HEK293 (cell line): ENCODE measurements at regions not wholly inside any gene's neighbourhood (a gene's known extent, or its start where the extent isn't known, plus 50 kb on each side); places are given as distances from the start of the nearest gene placed in this dataset.

ENCODE experiments used
- CTCF ChIA-PET: fragments of 350-600 bp; formaldehyde crosslinking; extraction: SDS; loops from one replicate; lab custom pipeline; 2021; ENCODE audit warnings: antibody characterized with exemption; lab: Yijun Ruan, JAX
- POLR2A ChIA-PET: fragments of 300-600 bp; formaldehyde crosslinking; extraction: SDS; loops from one replicate; lab custom pipeline; 2020; ENCODE audit warnings: antibody characterized with exemption, inconsistent platforms; lab: Yijun Ruan, JAX
- H3K27ac ChIP-seq: fragments of 200-500 bp; sonication (Bioruptor generic); 2 replicates; pipeline ENCODE4 v1.5.1; 2014; ENCODE audit warnings: low read depth, low read length, control low read depth, inconsistent platforms; ENCODE audit errors: extremely low read depth
- H3K36me3 ChIP-seq, 2 experiments: fragments of 200-500 bp in 1 of 2; sonication (Bioruptor generic) in 1 of 2; 1 replicate in 1 of 2; 2 replicates in 1 of 2; pipeline ENCODE4 v1.5.1; 2014 to 2017; ENCODE audit warnings: inconsistent platforms in 2 of 2, low read length in 2 of 2; ENCODE audit not compliant: control insufficient read depth in 2 of 2, insufficient read depth in 1 of 2
- H3K4me1 ChIP-seq: fragments of 200-500 bp; sonication (Bioruptor generic); 2 replicates; pipeline ENCODE4 v1.5.1; 2014; ENCODE audit warnings: mild to moderate bottlenecking, low read length, inconsistent platforms; ENCODE audit not compliant: control insufficient read depth, insufficient read depth
- H3K4me3 ChIP-seq: 2 replicates; pipeline ENCODE4 v1.5.1; 2011; ENCODE audit warnings: low read depth, mild to moderate bottlenecking, control low read depth, low read length, moderate library complexity
- H3K9me3 ChIP-seq: fragments of 200-500 bp; sonication (Bioruptor generic); 2 replicates; pipeline ENCODE4 v1.5.1; 2014; ENCODE audit warnings: low read depth, low read length, inconsistent platforms; ENCODE audit not compliant: control insufficient read depth, insufficient read depth
- GFI1B ChIP-seq: fragments of 450-650 bp; formaldehyde crosslinking; IDR thresholded peaks from 2 replicates; pipeline ENCODE4 v1.5.1; 2016; ENCODE audit warnings: missing biosample characterization, missing genetic modification characterization
- HOXC10 ChIP-seq: sonication (generic); formaldehyde crosslinking; IDR thresholded peaks from 2 replicates; pipeline ENCODE4 v1.8.1; 2023; ENCODE audit warnings: mild to moderate bottlenecking, missing genetic modification reagents
- MZF1 ChIP-seq: fragments of 450-650 bp; formaldehyde crosslinking; IDR thresholded peaks from 2 replicates; pipeline ENCODE4 v1.5.1; 2017; ENCODE audit warnings: missing biosample characterization, missing genetic modification characterization, borderline replicate concordance
- OSR2 ChIP-seq: fragments of 450-650 bp; formaldehyde crosslinking; IDR thresholded peaks from 2 replicates; pipeline ENCODE4 v1.5.1; 2016; ENCODE audit warnings: missing biosample characterization, missing genetic modification characterization
- OVOL3 ChIP-seq: fragments of 450-650 bp; formaldehyde crosslinking; IDR thresholded peaks from 2 replicates; pipeline ENCODE4 v1.5.1; 2016; ENCODE audit warnings: missing biosample characterization, missing genetic modification characterization
- SALL2 ChIP-seq: fragments of 450-650 bp; formaldehyde crosslinking; IDR thresholded peaks from 2 replicates; pipeline ENCODE4 v1.5.0; 2017; ENCODE audit warnings: missing biosample characterization, mild to moderate bottlenecking, missing genetic modification characterization, borderline replicate concordance
- ZFP37 ChIP-seq: fragments of 450-650 bp; formaldehyde crosslinking; IDR thresholded peaks from 2 replicates; pipeline ENCODE4 v1.5.1; 2016; ENCODE audit warnings: missing biosample characterization, missing genetic modification characterization
- ZNF121 ChIP-seq: fragments of 450-650 bp; formaldehyde crosslinking; IDR thresholded peaks from 2 replicates; pipeline ENCODE4 v1.5.1; 2016; ENCODE audit warnings: missing biosample characterization, missing genetic modification characterization
- ZNF133 ChIP-seq: fragments of 450-650 bp; formaldehyde crosslinking; IDR thresholded peaks from 2 replicates; pipeline ENCODE4 v1.5.1; 2016; ENCODE audit warnings: missing biosample characterization, missing genetic modification characterization
- ZNF146 ChIP-seq: fragments of 450-650 bp; formaldehyde crosslinking; IDR thresholded peaks from 2 replicates; pipeline ENCODE4 v1.5.1; 2016; ENCODE audit warnings: missing biosample characterization, missing genetic modification characterization
- ZNF19 ChIP-seq: fragments of 450-650 bp; formaldehyde crosslinking; IDR thresholded peaks from 2 replicates; pipeline ENCODE4; 2016; ENCODE audit warnings: missing biosample characterization, missing genetic modification characterization, low read depth
- ZNF24 ChIP-seq: fragments of 450-650 bp; formaldehyde crosslinking; IDR thresholded peaks from 2 replicates; pipeline ENCODE4 v1.5.1; 2016; ENCODE audit warnings: missing biosample characterization, missing genetic modification characterization
- ZNF248 ChIP-seq: fragments of 450-650 bp; formaldehyde crosslinking; IDR thresholded peaks from 2 replicates; pipeline ENCODE4 v1.5.1; 2017; ENCODE audit warnings: missing biosample characterization, missing genetic modification characterization
- ZNF266 ChIP-seq: fragments of 450-650 bp; formaldehyde crosslinking; IDR thresholded peaks from 2 replicates; pipeline ENCODE4 v1.5.1; 2016; ENCODE audit warnings: missing biosample characterization, missing genetic modification characterization, low read depth
- ZNF558 ChIP-seq: fragments of 450-650 bp; formaldehyde crosslinking; IDR thresholded peaks from 2 replicates; pipeline ENCODE4 v1.5.1; 2016; ENCODE audit warnings: missing biosample characterization, missing genetic modification characterization
- ZNF629 ChIP-seq: fragments of 450-650 bp; formaldehyde crosslinking; IDR thresholded peaks from 2 replicates; pipeline ENCODE4 v1.5.1; 2017; ENCODE audit warnings: missing biosample characterization, missing genetic modification characterization
- ZNF791 ChIP-seq: fragments of 450-650 bp; formaldehyde crosslinking; IDR thresholded peaks from 2 replicates; pipeline ENCODE4 v1.5.1; 2016; ENCODE audit warnings: missing biosample characterization, missing genetic modification characterization
- ZNF830 ChIP-seq: fragments of 450-650 bp; IDR thresholded peaks from 2 replicates; pipeline ENCODE4 v1.5.0; 2018; ENCODE audit warnings: missing biosample characterization, missing genetic modification characterization, low read depth, mild to moderate bottlenecking, moderate library complexity
- TF ChIP-seq, protein P1 (sequence below): sonication (generic); formaldehyde crosslinking; IDR thresholded peaks from 2 replicates; pipeline ENCODE4 v1.8.1; 2022; ENCODE audit warnings: mild to moderate bottlenecking, moderate library complexity, missing genetic modification reagents
- TF ChIP-seq, protein P2 (sequence below): fragments of 450-650 bp; formaldehyde crosslinking; IDR thresholded peaks from 2 replicates; pipeline ENCODE4 v1.5.1; 2016; ENCODE audit warnings: missing biosample characterization, missing genetic modification characterization
- TF ChIP-seq, protein P3 (sequence below): fragments of 450-650 bp; formaldehyde crosslinking; IDR thresholded peaks from 2 replicates; pipeline ENCODE4 v1.5.1; 2016; ENCODE audit warnings: missing biosample characterization, missing genetic modification characterization
- TF ChIP-seq, protein P4 (sequence below): fragments of 450-650 bp; formaldehyde crosslinking; optimal IDR thresholded peaks from 2 replicates; pipeline ENCODE3; 2016; ENCODE audit warnings: missing biosample characterization, mild to moderate bottlenecking, missing genetic modification characterization
- TF ChIP-seq, protein P5 (sequence below): fragments of 450-650 bp; formaldehyde crosslinking; IDR thresholded peaks from 2 replicates; pipeline ENCODE4 v1.5.1; 2016; ENCODE audit warnings: missing biosample characterization, missing genetic modification characterization, borderline replicate concordance
- TF ChIP-seq, protein P6 (sequence below): fragments of 450-650 bp; formaldehyde crosslinking; IDR thresholded peaks from 2 replicates; pipeline ENCODE4; 2016; ENCODE audit warnings: missing biosample characterization, missing genetic modification characterization

DNA sequence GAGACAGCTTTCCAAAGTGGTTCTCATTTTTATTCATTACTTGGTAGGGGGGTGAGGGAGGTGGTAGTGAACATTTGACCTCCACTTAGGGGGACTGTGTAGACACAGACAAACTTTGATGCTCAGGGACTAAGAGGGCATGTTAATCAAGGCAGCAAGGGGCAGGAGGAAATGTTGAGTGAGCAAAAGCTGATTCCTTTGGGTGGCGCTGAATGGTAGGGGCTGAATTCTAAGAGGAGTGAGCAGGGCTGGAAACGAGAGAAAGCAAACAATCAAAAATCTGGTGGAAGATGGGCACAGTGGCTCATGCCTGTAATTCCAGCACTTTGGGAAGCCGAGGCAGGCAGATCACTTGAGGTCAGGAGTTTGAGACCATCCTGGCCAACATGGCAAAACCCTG lies 164.8 kb upstream of the BDNF start (continued):
- TF ChIP-seq ZNF19 (tag by site-specific recombination) = no peak
- TF ChIP-seq ZNF629 (tag by site-specific recombination) = no peak
- TF ChIP-seq, protein P1, sequence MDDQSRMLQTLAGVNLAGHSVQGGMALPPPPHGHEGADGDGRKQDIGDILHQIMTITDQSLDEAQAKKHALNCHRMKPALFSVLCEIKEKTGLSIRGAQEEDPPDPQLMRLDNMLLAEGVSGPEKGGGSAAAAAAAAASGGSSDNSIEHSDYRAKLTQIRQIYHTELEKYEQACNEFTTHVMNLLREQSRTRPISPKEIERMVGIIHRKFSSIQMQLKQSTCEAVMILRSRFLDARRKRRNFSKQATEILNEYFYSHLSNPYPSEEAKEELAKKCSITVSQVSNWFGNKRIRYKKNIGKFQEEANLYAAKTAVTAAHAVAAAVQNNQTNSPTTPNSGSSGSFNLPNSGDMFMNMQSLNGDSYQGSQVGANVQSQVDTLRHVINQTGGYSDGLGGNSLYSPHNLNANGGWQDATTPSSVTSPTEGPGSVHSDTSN (CRISPR knock-in tag) = no peak
- TF ChIP-seq, protein P2, sequence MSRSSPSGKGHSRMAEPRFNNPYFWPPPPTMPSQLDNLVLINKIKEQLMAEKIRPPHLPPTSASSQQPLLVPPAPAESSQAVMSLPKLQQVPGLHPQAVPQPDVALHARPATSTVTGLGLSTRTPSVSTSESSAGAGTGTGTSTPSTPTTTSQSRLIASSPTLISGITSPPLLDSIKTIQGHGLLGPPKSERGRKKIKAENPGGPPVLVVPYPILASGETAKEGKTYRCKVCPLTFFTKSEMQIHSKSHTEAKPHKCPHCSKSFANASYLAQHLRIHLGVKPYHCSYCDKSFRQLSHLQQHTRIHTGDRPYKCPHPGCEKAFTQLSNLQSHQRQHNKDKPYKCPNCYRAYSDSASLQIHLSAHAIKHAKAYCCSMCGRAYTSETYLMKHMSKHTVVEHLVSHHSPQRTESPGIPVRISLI (tag by site-specific recombination) = no peak
- TF ChIP-seq, protein P3, sequence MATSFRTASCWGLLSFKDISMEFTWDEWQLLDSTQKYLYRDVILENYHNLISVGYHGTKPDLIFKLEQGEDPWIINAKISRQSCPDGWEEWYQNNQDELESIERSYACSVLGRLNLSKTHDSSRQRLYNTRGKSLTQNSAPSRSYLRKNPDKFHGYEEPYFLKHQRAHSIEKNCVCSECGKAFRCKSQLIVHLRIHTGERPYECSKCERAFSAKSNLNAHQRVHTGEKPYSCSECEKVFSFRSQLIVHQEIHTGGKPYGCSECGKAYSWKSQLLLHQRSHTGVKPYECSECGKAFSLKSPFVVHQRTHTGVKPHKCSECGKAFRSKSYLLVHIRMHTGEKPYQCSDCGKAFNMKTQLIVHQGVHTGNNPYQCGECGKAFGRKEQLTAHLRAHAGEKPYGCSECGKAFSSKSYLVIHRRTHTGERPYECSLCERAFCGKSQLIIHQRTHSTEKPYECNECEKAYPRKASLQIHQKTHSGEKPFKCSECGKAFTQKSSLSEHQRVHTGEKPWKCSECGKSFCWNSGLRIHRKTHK (tag by site-specific recombination) = no peak
- no peak for TF ChIP-seq ZNF791 (tag by site-specific recombination)
- TF ChIP-seq ZNF266 (tag by site-specific recombination) = no peak

DNA sequence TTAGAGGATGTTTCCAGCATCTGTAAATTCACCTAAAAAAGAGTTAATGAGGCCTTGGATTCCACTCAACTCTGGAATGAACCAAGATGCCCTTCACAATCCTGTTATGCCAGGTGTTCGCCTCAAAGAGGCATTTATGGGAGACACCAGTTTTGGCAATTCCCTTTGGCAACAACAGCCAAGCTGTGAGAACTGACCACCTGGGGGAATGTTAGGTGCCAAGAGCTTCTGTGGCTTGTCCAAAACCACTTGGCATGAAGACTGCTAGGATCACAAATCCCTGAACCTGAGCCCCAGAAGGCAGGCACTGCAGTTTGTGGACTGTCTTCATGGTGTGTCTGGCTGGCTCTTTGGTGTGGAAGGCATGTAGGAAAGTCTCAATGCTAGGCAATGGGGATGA lies 164.4 kb upstream of the BDNF start:
- H3K4me3 ChIP-seq = no peak overlapping the region
- POLR2A ChIA-PET = no interaction called here
- CTCF ChIA-PET = interaction anchor here (0.6 kb wide), 1 partner anchor 1455 kb away, joined by 3 read pairs; no protein-coding TSS in a partner anchor
- H3K36me3 ChIP-seq = no peaks in the 10 kb centered on the region
- H3K9me3 ChIP-seq = no peaks in the 10 kb centered on the region
- TF ChIP-seq, protein P4, sequence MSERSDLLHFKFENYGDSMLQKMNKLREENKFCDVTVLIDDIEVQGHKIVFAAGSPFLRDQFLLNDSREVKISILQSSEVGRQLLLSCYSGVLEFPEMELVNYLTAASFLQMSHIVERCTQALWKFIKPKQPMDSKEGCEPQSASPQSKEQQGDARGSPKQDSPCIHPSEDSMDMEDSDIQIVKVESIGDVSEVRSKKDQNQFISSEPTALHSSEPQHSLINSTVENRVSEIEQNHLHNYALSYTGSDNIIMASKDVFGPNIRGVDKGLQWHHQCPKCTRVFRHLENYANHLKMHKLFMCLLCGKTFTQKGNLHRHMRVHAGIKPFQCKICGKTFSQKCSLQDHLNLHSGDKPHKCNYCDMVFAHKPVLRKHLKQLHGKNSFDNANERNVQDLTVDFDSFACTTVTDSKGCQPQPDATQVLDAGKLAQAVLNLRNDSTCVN (tag by site-specific recombination) = no peak
- TF ChIP-seq SALL2 (tag by site-specific recombination) = no peak
- no peak overlapping the region for H3K27ac ChIP-seq
- no peaks in the 10 kb centered on the region for H3K4me1 ChIP-seq

DNA sequence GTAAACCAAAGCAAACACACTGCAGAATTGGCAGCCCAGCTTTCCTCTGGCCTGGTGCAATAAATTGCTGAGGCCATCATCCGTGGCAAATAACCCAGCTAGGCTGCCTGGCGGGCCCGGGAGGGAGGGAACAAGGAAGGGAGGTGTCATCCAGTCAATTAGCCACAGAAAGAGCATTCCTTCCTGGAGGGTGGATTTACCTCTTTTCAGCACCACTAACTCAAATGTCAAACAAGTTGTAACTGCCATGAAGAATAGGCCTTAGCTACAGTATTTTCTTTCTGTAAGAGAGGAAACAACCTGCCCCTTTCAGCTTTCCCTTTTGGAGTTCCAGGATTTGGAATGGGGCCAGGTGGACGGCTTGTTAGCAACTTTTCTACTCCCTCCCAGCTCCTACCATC lies 163.8 kb upstream of the BDNF start:
- Histone ChIP-seq H3K36me3 (no peaks in the 10 kb centered on the region), H3K27ac (no peak overlapping the region), H3K4me1 (no peaks in the 10 kb centered on the region), H3K9me3 (no peaks in the 10 kb centered on the region), H3K4me3 (no peak overlapping the region)
- ChIA-PET POLR2A (no interaction called here), CTCF (no interaction called here)
- TF ChIP-seq HOXC10 (CRISPR knock-in tag) (no peak), ZNF146 (tag by site-specific recombination) (no peak), ZNF121 (tag by site-specific recombination) (no peak), GFI1B (tag by site-specific recombination) (no peak), ZNF133 (tag by site-specific recombination) (no peak), OSR2 (tag by site-specific recombination) (no peak), ZNF830 (tag by site-specific recombination) (no peak), MZF1 (no peak), ZNF248 (no peak), ZFP37 (tag by site-specific recombination) (no peak), ZNF558 (tag by site-specific recombination) (no peak), ZNF24 (tag by site-specific recombination) (no peak), OVOL3 (no peak)
- TF ChIP-seq, protein P5, sequence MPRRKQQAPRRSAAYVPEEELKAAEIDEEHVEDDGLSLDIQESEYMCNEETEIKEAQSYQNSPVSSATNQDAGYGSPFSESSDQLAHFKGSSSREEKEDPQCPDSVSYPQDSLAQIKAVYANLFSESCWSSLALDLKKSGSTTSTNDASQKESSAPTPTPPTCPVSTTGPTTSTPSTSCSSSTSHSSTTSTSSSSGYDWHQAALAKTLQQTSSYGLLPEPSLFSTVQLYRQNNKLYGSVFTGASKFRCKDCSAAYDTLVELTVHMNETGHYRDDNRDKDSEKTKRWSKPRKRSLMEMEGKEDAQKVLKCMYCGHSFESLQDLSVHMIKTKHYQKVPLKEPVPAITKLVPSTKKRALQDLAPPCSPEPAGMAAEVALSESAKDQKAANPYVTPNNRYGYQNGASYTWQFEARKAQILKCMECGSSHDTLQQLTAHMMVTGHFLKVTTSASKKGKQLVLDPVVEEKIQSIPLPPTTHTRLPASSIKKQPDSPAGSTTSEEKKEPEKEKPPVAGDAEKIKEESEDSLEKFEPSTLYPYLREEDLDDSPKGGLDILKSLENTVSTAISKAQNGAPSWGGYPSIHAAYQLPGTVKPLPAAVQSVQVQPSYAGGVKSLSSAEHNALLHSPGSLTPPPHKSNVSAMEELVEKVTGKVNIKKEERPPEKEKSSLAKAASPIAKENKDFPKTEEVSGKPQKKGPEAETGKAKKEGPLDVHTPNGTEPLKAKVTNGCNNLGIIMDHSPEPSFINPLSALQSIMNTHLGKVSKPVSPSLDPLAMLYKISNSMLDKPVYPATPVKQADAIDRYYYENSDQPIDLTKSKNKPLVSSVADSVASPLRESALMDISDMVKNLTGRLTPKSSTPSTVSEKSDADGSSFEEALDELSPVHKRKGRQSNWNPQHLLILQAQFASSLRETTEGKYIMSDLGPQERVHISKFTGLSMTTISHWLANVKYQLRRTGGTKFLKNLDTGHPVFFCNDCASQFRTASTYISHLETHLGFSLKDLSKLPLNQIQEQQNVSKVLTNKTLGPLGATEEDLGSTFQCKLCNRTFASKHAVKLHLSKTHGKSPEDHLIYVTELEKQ = no peak
- TF ChIP-seq, protein P6, sequence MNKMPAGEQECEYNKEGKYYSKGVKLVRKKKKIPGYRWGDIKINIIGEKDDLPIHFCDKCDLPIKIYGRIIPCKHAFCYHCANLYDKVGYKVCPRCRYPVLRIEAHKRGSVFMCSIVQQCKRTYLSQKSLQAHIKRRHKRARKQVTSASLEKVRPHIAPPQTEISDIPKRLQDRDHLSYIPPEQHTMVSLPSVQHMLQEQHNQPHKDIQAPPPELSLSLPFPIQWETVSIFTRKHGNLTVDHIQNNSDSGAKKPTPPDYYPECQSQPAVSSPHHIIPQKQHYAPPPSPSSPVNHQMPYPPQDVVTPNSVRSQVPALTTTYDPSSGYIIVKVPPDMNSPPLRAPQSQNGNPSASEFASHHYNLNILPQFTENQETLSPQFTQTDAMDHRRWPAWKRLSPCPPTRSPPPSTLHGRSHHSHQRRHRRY (tag by site-specific recombination) = no peak
